H54 (cell line): ENCODE measurements at regions not wholly inside any gene's neighbourhood (a gene's known extent, or its start where the extent isn't known, plus 50 kb on each side); places are given as distances from the start of the nearest gene placed in this dataset.
"Not testable (repeated sequence)": the region's sequence is repeated elsewhere in the genome, so short reads cannot be mapped to it uniquely, and the experiment has no call there.

Source experiments
- DNase-seq: peaks from one replicate; pipeline ENCODE4 v3.0.0; 2011; ENCODE audit warnings: low spot score, mixed read lengths; ENCODE audit not compliant: insufficient read length
- FAIRE-seq: peaks from 3 replicates; lab custom pipeline; 2011; peaks lifted over from hg19 to GRCh38; lab: Jason Lieb, UNC
- POLR2A ChIP-seq: IDR thresholded peaks from 2 replicates; pipeline ENCODE4 v1.6.1; 2011; ENCODE audit warnings: low read depth, mild to moderate bottlenecking, low read length

DNA sequence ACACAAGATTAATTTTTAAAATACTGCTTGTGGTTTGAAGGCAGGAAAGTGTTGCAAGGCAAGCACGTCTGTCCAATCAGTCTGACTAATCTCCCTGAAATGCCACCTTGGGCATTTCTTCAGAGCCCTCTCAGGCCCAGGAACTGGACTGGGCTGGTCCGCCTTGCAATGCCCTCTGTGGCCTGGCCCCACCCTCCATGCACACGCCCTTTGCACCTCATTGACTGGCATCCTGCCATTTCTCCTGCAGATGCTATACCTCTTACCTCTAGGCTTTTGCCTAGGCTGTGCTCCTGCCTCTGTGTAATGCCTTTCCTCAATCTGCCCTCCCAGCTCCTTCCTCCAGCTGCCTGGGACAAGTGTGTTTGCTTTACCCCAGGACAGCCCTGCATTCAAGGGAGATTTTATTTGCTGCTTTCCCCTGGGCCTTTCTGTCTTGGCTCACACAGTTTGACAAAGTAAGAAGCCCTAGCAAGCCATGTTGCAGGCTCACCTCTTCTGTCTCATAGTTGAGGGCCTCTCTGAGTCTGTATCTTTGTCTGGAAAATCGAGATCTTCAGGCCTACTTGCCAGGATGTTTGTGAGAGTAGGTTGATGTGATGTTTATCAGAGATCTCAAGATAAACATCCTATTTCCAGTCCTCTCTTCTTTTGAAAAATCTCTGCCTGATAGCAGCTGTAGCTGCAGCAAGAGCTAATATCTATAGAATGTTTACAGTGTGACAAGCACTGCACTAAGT lies 149.2 kb upstream of the JUN start:
- DNase-seq (peak; percentile 79), FAIRE-seq (peak; percentile 92)
- no peak for TF ChIP-seq POLR2A

DNA sequence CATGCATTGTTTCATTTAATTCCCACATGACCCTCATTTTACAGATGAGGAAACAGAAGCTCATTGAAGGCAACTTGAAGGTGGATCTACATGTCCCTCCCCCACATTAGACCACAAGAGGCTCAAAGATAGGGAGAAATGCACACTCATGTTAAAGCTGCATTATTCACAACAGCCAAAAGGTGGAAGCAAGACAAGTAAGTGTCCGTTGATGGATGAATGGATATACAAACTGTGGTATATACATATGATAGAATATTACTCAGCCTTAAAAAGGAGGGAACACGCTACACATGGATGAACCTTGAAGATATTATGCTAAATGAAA lies 149.7 kb upstream of the JUN start:
- no peak for DNase-seq
- FAIRE-seq: no peak
- no peak for TF ChIP-seq POLR2A

DNA sequence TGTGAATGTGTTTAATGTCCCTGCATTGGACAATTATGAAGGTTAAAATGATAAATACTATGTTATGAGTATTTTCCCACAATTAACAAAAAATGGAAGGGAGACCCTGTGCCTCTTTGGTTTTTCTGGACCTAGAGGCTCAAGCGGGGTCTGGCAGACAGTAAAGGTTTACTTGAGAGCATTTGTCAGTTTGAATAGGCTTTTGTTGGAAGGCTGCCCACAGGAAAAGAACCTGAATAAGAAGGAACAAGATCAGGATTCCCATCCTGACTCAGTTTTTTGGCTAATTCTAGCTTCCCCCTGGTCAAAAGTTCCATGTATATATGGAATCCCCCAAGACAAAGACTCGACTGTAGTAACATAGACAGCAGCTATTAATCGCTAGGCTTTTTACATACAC lies 150.9 kb upstream of the JUN start:
- no peak for DNase-seq
- FAIRE-seq: no peak
- no peak for TF ChIP-seq POLR2A

DNA sequence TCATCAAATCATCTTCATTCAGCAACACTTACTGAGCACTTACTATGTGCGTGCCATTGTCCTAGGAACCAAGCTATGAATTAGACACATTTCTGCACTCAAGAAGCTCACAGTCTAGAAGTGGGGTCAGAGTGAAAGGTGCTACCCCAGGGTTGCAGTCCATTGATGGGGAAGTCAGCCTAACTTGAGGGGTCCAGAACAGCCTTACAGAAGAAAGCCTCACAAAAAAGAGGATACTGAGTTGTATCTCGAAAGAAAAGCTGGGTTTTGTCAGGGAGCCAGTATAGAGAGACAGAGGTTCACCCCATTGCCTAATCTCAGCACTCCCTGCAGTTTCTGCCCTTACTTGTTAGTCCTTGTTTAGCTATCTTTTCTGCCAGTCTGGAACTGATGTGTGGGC lies 153.1 kb upstream of the JUN start:
- no peak for DNase-seq
- no peak for FAIRE-seq
- no peak for TF ChIP-seq POLR2A

DNA sequence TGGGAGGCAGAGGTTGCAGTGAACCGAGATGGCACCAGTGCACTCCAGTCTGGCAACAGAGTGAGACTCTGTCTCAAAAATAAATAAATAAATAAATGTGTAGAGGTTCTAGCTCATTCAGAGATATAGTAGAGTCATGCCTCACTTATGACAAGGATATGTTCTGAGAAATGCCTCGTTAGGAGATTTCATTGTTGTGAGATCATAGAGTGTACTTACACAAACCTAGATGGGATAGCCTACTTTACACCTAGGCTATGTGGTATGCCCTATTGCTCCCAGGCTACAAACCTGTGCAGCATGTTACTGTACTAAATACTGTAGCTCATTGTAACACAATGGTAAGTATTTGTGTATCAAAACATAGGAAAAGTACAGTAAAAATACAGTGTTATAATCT lies 155.3 kb upstream of the JUN start:
- FAIRE-seq: no peak
- DNase-seq: no peak
- TF ChIP-seq POLR2A: no peak

DNA sequence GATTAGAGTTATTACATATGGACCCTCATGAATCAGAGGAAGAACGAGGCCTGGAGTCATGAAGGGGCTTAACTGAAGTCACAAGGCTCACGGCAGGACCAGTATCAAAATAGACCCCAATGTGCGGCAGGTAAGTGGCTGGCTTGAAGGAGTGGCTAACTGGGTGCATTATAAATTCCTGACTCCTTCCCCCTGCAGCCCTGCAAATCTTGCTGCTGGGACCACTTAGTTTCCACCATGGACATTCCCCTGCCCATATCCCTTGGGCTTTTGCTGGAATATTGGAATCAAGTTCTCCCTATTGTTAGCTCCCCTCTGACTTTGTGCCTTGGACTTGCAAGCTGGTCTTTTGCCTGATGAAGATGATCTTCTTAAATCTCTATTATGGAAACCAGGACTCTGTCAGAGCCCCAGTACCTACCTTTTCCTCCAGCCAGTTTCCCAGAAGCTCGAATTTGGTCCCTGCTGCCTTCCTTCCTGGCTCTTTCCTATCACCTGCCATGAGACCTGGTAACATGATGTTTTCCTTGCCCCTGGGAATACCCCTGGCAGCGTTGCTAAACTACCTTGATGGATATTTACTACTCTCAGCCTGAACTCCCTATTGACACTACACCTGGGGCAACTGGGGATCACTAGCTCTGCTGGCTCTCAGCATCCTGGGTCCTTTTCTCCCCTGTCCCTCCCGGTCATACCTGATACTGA lies 156.0 kb upstream of the JUN start:
- no peak for DNase-seq
- TF ChIP-seq POLR2A: no peak
- FAIRE-seq: no peak

DNA sequence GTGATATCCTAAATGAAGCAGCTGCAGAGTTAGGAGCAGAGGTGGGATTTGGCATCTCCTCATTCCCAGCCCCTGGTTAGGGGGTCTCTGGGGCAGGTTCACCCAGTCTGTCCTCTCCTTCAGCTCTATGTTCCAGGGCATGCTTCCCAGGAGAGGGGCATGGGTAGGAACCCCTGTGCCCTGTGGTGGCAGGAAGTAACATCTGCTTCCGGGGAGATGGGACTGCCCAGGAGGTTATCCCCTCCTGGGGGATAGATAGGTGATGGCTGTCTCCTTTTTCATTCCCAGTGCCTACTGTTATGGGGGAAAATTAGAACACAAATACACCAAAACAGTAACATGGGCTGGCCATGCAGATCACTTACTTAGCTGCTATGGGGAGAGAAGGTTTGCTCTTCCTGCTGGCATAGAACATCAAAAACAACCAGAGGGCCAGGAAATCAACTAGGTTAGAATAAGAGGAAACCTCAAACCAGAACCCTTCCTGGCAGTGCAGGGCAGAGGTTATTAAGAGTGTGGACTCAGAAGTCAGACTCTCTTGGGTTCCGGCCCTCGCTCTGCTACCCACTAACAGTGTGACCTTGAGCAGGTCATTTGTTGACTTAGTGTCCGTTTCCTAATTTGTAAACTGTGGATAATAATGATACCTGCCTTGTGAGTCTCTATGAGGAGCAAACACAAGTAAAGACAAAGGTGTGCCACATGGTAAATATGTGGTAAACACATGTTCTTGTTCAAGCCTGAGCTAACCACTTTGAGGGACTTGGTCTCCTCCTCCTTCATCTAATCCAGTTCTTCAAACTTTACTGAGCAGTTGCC lies 157.8 kb upstream of the JUN start:
- FAIRE-seq (no peak), DNase-seq (no peak)
- TF ChIP-seq POLR2A: no peak

DNA sequence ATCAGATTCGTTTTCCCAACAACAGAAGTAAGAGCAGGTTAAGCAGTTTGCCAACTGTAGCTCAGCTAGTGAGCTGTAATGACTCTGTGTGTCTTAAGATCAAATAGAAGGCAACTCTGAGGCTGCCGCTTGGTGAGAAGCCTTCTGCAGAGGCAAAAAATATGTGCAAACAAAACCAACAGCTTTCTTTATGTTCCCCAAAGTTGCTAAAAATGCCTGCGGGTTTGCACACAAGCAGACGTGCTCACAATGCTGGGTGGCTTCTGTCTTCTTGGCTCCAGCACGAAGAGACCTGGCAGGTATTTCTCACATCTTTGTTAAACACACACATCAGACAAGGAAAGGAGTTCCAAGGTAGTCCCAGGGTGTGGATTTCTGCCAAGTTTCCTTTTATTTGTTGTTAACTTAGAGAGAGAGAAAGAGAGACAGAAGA lies 158.9 kb upstream of the JUN start:
- TF ChIP-seq POLR2A: no peak
- FAIRE-seq: no peak
- DNase-seq: no peak

DNA sequence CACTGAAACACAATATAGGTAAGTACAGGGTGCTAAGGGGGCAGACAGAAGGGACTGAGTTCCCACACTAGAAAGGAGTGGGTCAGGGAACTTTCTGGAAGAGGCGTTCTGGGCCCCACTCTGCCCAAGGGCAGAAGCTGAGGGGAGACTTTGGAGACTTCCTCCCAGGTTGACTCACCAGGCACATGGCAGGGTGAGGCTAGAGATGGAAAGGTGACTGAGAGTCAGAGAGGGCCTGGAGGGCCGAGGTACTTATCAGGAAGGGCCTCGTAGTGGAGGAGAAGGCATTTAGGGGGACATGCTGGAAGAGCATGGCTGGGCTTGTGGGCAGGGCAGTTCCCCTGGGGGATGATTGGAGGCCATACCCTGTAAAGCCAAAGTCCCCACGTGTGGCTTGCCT lies 159.9 kb upstream of the JUN start:
- TF ChIP-seq POLR2A: no peak
- DNase-seq (no peak), FAIRE-seq (no peak)

DNA sequence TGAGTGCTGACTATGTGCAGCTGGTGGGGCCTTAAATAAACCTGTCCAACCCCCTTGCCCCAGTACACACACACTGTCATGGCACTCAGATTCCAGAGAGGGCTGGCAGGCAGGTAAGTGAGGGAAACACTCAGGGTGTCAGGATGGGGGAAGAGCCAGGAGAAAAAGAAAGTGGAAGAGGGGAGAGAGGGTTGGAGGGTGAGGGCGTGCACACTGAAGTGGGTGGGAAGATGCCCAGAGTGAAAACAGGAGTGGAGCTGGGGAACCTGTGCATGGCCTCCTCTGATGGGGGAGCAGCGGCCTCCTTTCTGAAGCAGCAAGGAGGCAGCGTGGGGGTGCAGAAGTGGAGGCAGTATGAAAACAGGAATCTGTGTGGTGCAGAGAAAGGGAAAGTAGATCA lies 160.6 kb upstream of the JUN start:
- TF ChIP-seq POLR2A: no peak
- FAIRE-seq: no peak
- no peak for DNase-seq

DNA sequence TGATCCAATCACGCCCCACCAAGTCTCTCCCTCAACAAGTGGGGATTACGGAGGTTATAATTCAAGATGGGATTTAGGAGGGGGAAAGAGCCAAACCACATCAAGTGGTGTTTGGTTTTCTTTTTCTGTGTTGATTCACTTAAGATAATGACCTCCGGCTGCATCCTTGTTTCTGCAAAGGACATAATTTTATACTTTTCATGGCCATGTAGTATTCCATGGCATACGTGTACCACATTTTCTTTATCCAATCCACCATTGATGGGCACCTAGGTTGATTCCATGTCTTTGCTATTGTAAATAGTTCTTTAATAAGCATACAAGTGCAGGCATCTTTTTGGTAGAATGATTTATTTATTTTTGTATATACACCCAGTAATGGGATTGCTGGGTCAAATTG lies 162.5 kb upstream of the JUN start:
- DNase-seq (no peak), FAIRE-seq (no peak)
- TF ChIP-seq POLR2A: no peak

DNA sequence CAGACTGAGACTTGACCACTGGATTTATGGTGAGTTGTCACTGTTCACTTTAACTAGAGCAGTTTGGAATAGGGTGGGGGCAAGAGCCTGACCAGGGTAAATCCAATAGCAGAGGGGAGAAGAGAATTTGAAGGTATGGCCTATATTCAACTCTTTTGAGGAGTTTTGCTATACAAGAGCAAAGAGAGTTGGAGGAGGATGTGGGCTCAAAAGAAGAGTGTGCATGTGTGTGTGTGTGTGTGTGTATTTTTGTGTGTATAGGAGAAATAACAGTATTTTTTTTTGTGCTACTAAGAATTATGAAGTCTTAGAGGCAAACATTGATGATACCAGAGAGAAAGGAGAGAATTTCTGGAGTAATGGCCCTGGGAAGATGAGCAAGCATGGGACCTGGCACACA lies 164.8 kb upstream of the JUN start:
- FAIRE-seq (no peak), DNase-seq (no peak)
- TF ChIP-seq POLR2A: no peak

DNA sequence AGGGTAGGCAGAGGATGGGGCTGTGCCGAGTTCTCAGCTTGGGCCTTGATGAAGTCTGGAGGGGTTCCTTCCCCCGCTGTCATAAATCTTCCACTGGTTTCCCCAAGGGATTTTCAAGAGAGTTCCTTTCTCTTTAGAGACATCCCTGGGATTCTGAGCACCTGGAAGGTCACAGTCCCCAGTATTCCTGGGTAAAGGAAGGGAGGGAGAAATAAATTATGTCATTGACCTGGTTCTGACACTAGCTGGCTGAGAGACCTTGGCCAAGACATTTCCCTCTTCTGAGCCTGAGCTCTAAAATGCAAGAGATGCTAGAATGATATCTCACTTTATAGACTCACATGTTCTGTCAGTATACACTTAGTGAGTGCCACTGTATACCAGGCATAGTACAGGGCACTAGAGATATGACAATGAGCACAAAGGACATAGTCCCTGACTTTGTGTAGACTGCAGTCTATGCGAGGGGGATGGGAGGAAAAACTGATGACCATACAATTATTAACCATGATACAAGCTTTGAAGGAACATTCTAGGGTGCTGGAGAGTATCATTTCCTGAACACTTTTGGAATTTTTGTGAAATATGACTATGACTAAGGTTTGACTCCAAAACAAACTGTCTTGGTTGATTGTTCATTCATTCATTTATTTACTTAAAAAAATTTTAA lies 165.8 kb upstream of the JUN start:
- TF ChIP-seq POLR2A: no peak
- FAIRE-seq (no peak), DNase-seq (no peak)

DNA sequence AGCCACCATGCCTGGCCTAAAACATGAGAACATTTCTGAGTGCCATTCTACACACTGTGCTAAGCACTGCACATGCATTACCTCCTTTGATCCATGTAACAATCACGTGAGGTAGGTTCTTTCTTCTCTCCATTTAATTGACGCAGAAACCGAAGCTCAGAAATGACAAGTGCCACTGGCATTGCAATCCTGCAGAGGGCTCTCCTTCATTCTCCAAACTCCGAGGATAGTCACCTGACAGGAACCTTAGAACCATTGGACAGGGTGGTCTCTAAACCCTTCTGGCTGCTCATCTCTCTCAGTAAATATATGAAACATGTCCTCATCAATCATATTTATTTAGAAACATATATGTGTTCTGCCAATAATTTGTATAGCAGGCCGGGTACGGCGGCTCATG lies 167.1 kb upstream of the JUN start:
- no peak for FAIRE-seq
- TF ChIP-seq POLR2A: no peak
- no peak for DNase-seq

DNA sequence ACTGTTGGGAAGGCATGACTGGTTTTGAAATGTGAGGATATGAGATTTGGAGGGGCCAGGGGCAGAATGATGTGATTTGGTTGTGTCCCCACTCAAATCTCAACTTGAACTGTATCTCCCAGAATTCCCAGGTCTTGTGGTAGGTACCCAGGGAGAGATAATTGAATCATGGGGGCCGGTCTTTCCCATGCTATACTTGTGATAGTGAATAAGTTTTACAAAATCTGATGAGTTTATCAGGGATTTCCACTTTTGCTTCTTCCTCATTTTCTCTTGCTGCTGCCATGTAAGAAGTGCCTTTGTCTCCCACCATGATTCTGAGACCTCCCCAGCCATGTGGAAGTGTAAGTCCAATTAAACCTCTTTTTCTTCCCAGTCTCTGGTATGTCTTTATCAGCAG lies 170.1 kb upstream of the JUN start:
- FAIRE-seq, DNase-seq: not testable (repeated sequence)

DNA sequence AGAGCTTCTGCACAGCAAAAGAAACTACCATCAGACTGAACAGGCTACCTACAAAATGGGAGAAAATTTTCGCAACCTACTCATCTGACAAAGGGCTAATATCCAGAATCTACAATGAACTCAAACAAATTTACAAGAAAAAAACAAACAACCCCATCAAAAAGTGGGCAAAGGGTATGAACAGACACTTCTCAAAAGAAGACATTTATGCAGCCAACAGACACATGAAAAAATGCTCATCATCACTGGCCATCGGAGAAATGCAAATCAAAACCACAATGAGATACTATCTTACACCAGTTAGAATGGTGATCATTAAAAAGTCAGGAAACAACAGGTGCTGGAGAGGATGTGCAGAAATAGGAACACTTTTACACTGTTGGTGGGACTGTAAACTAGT lies 179.4 kb upstream of the JUN start:
- not testable (repeated sequence) for DNase-seq, FAIRE-seq
